ENCODE measurements at regions not wholly inside any gene's neighbourhood (a gene's known extent, or its start where the extent isn't known, plus 50 kb on each side); places are given as distances from the start of the nearest gene placed in this dataset.

DNA sequence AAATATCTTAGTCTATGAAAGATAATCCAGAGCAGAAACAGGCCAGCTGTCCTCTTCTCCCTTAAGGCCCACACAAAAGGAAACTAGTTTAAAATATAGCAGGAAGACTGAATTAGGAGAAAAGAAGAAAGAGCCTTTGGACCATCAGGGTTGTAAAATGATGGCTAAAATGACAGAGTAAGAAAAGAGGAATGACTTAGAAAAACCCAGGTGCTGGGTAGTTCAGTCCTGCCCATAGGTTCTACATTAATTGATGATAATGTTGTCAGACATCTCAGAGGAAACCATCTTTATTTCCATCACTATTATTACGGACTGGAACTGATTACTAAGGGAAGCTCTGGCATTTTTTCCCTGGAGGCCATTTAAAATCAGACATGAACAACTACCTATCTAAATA lies 142.8 kb upstream of the STT3B start:
- no peak overlapping the region for H3K9ac ChIP-seq (ENCODE audit: control insufficient read depth, extremely low read depth, insufficient read depth, low read length)
- H3K4me2 ChIP-seq (ENCODE audit: control insufficient read depth, extremely low read depth, insufficient read depth, low read depth, low read length), result no peak overlapping the region
- H3K4me3 ChIP-seq (ENCODE audit: control insufficient read depth in 2 of 3, extremely low read depth in 1 of 3, insufficient read depth in 2 of 3, low read depth in 1 of 3, low read length in 3 of 3), result no peak overlapping the region
- DNase-seq (ENCODE audit: low read depth, low spot score), result no peak
- H3K4me1 ChIP-seq (ENCODE audit: control insufficient read depth, extremely low read depth, insufficient read depth, low read length), result no peaks in the 10 kb centered on the region
- no peak overlapping the region for H2AFZ ChIP-seq (ENCODE audit: control insufficient read depth, low read length)
- no peaks in the 10 kb centered on the region for H3K79me2 ChIP-seq (ENCODE audit: control insufficient read depth, insufficient read depth, low read length)
- no peak overlapping the region for H3K27ac ChIP-seq (ENCODE audit: control insufficient read depth, insufficient read depth, low read length)
- H3K27me3 ChIP-seq (ENCODE audit: control insufficient read depth, extremely low read depth, insufficient read depth, low read length), result no peaks in the 10 kb centered on the region
- TF ChIP-seq EZH2 (IDR thresholded peaks at IDR 0.05; ENCODE audit: low read length), result no peak
- TF ChIP-seq, protein P1, sequence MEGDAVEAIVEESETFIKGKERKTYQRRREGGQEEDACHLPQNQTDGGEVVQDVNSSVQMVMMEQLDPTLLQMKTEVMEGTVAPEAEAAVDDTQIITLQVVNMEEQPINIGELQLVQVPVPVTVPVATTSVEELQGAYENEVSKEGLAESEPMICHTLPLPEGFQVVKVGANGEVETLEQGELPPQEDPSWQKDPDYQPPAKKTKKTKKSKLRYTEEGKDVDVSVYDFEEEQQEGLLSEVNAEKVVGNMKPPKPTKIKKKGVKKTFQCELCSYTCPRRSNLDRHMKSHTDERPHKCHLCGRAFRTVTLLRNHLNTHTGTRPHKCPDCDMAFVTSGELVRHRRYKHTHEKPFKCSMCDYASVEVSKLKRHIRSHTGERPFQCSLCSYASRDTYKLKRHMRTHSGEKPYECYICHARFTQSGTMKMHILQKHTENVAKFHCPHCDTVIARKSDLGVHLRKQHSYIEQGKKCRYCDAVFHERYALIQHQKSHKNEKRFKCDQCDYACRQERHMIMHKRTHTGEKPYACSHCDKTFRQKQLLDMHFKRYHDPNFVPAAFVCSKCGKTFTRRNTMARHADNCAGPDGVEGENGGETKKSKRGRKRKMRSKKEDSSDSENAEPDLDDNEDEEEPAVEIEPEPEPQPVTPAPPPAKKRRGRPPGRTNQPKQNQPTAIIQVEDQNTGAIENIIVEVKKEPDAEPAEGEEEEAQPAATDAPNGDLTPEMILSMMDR (optimal IDR thresholded peaks at IDR 0.05 in 1 of 3, IDR thresholded peaks at IDR 0.05 in 1 of 3, conservative IDR thresholded peaks at IDR 0.05 in 1 of 3; ENCODE audit: extremely low read depth in 1 of 3, insufficient read depth in 2 of 3, low read length in 3 of 3), result no peak
- no peak for FAIRE-seq
- no peaks in the 10 kb centered on the region for H3K9me3 ChIP-seq (ENCODE audit: control insufficient read depth, low read depth, low read length)
- no peaks in the 10 kb centered on the region for H3K36me3 ChIP-seq (ENCODE audit: control insufficient read depth in 2 of 2, extremely low read depth in 1 of 2, insufficient read depth in 2 of 2, low read length in 2 of 2)
- H3K9me1 ChIP-seq (ENCODE audit: control insufficient read depth, extremely low read depth, insufficient read depth, low read length), result no peaks in the 10 kb centered on the region
- no peaks in the 10 kb centered on the region for H4K20me1 ChIP-seq (ENCODE audit: control insufficient read depth, extremely low read depth, insufficient read depth, low read length)
- dilution Hi-C loops (cut with MboI; ENCODE audit: extremely low pct_ligation_motif_present, low sequenced_read_pairs), result no loop called here

DNA sequence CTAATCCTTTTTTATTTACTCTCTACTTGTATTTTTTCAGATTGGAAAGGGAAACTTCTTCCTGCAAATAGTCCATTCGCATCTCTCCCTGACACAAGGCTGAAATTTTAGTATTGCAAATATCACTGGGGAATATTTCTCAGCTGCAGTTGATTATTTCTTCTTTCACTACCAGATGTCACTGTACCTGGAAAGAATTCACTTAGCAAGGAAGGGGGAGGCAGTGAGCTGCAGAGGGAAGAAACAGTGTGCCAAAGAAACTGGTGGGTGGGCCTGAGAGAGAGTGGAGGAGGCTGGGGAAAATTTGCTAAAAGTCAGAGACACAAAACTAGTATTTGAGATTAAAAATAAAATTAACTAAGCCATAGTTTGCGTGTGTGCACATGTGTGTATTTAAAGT lies 142.3 kb upstream of the STT3B start:
- Histone ChIP-seq H3K9me1 (ENCODE audit: control insufficient read depth, extremely low read depth, insufficient read depth, low read length) (no peaks in the 10 kb centered on the region), H3K9ac (ENCODE audit: control insufficient read depth, extremely low read depth, insufficient read depth, low read length) (no peak overlapping the region), H3K79me2 (ENCODE audit: control insufficient read depth, insufficient read depth, low read length) (no peaks in the 10 kb centered on the region), H3K9me3 (ENCODE audit: control insufficient read depth, low read depth, low read length) (no peaks in the 10 kb centered on the region), H3K4me2 (ENCODE audit: control insufficient read depth, extremely low read depth, insufficient read depth, low read depth, low read length) (no peak overlapping the region), H4K20me1 (ENCODE audit: control insufficient read depth, extremely low read depth, insufficient read depth, low read length) (no peaks in the 10 kb centered on the region), H3K27me3 (ENCODE audit: control insufficient read depth, extremely low read depth, insufficient read depth, low read length) (no peaks in the 10 kb centered on the region), H3K36me3 (ENCODE audit: control insufficient read depth in 2 of 2, extremely low read depth in 1 of 2, insufficient read depth in 2 of 2, low read length in 2 of 2) (no peaks in the 10 kb centered on the region), H2AFZ (ENCODE audit: control insufficient read depth, low read length) (no peak overlapping the region), H3K4me3 (ENCODE audit: control insufficient read depth in 2 of 3, extremely low read depth in 1 of 3, insufficient read depth in 2 of 3, low read depth in 1 of 3, low read length in 3 of 3) (no peak overlapping the region), H3K4me1 (ENCODE audit: control insufficient read depth, extremely low read depth, insufficient read depth, low read length) (no peaks in the 10 kb centered on the region), H3K27ac (ENCODE audit: control insufficient read depth, insufficient read depth, low read length) (no peak overlapping the region)
- dilution Hi-C loops (cut with MboI; ENCODE audit: extremely low pct_ligation_motif_present, low sequenced_read_pairs), result no loop called here
- TF ChIP-seq, protein P1 (optimal IDR thresholded peaks at IDR 0.05 in 1 of 3, IDR thresholded peaks at IDR 0.05 in 1 of 3, conservative IDR thresholded peaks at IDR 0.05 in 1 of 3; ENCODE audit: extremely low read depth in 1 of 3, insufficient read depth in 2 of 3, low read length in 3 of 3), result no peak
- TF ChIP-seq EZH2 (IDR thresholded peaks at IDR 0.05; ENCODE audit: low read length), result no peak
- DNase-seq (ENCODE audit: low read depth, low spot score) (no peak), FAIRE-seq (no peak)

All from keratinocyte (primary cell).